Transverse colon (tissue), 4 donors: ENCODE measurements at regions not wholly inside any gene's neighbourhood (a gene's known extent, or its start where the extent isn't known, plus 50 kb on each side); places are given as distances from the start of the nearest gene placed in this dataset.

Experiments used
- DNase-seq: peaks from one replicate; pipeline ENCODE4 v3.0.0-alpha.2; 2019
- H3K27ac ChIP-seq, 4 donors: fragments of 200-600 bp; sonication (generic); 2 replicates each; pipeline ENCODE4 v1.5.1; 2016 to 2018; ENCODE audit warnings: inconsistent platforms in 4 of 4
- H3K27me3 ChIP-seq: fragments of 200-600 bp; sonication (generic); 2 replicates; pipeline ENCODE4 v1.5.1; 2017; ENCODE audit warnings: inconsistent platforms
- H3K36me3 ChIP-seq, 4 donors: fragments of 200-600 bp; sonication (generic); 2 replicates each; pipeline ENCODE4 v1.5.1; 2017 to 2019; ENCODE audit warnings: inconsistent platforms in 4 of 4
- H3K4me1 ChIP-seq, 4 donors: fragments of 200-600 bp; sonication (generic); 2 replicates each; pipeline ENCODE4 v1.5.1; 2017 to 2020; ENCODE audit warnings: inconsistent platforms in 4 of 4
- H3K4me3 ChIP-seq, 4 donors: fragments of 200-600 bp; sonication (generic); 1 replicate in 1 of 4; 2 replicates in 3 of 4; pipeline versions ENCODE4 v1.5.1 to v1.6.1; 2017 to 2019; ENCODE audit warnings: inconsistent platforms in 4 of 4
- H3K9me3 ChIP-seq, 2 donors: fragments of 200-600 bp; sonication (generic); 2 replicates each; pipeline ENCODE4 v1.5.1; 2017 to 2019; ENCODE audit warnings: inconsistent platforms in 2 of 2
- EP300 ChIP-seq: sonication (generic); formaldehyde crosslinking; IDR thresholded peaks from one replicate; pipeline ENCODE4 v1.6.1; 2017; ENCODE audit warnings: antibody characterized with exemption, low read depth
- POLR2A ChIP-seq: fragments of 450-650 bp; IDR thresholded peaks from one replicate; pipeline ENCODE4 v1.6.1; 2016; ENCODE audit warnings: antibody characterized with exemption, mild to moderate bottlenecking, moderate library complexity
- POLR2AphosphoS5 ChIP-seq, 3 donors: sonication (generic); formaldehyde crosslinking; IDR thresholded peaks; one replicate each; pipeline ENCODE4 v1.6.1; 2016; ENCODE audit warnings: antibody characterized with exemption in 3 of 3
- WGBS, 2 donors: methylation state at CpG; one replicate each; pipeline ENCODE4 v1.1.5; 2018; ENCODE audit warnings: low coverage in 1 of 2; 5-methylcytosine and 5-hydroxymethylcytosine counted together
- in situ Hi-C, 4 donors: fragments of 200-750 bp; cut with MboI; loops; one replicate each; pipeline versions ENCODE4 v1.15.0 to v1.15.1; 2017; ENCODE audit warnings: low sequenced_read_pairs in 3 of 4, low pct_ligation_motif_present in 1 of 4, low pct_unique_long_range_greater_than_20kb in 1 of 4
- intact Hi-C: fragments of 100-400 bp; cut with DNase I; formaldehyde crosslinking; loops from one replicate; pipeline ENCODE4 v1.15.1; 2023; ENCODE audit warnings: low total_unique reads
- TF ChIP-seq, protein P1 (sequence below), 5 experiments: fragments of 200-600 bp in 3 of 5; fragments of 450-650 bp in 2 of 5; sonication (generic) in 3 of 5; IDR thresholded peaks; 1 replicate in 2 of 5; 2 replicates in 3 of 5; pipeline ENCODE4 v1.5.1; 2016 to 2017; ENCODE audit warnings: antibody characterized with exemption in 5 of 5, inconsistent platforms in 3 of 5, mild to moderate bottlenecking in 2 of 5, moderate library complexity in 1 of 5

DNA sequence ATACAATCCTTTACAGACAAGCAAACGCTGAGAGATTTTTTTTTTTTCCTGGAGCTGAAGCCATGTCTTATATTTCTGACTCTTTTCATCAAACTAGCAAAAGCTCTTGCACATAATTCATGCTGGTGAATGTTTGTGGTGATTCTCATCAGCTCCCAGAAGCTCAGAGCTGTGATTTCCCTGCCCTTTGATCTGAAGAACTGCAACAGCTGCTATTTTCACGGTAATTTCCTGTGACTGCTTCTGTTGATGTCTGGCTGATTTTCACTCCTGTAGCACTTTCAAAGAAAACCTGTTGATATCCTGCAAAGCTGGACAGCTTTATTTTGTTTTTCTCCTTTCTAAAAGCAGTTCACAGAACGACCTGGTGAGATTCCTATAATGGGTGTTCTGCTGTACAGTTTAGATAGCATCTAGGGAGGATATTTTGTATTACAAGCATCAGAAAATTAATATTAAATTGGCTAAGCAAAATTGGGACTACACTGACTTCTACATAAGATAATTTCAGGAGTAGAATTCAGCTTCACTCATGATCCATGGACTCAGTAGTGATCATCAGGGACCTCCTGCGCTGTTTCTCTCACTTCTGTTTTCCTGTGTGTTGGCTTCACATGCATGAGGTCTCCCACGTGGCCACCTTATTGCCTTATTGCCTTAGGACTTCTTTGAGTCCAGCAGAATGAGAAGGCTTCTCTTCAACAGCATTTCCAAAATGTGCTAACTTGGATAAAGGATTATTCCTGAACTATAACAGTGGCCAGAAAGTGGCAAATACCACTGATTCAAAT lies 1111.6 kb upstream of the SORCS1 start:
- intact Hi-C loops (loop anchor here (5.0 kb wide), 1 partner anchor 1609 kb away; no protein-coding TSS in a partner anchor), in situ Hi-C loops (no loop called here)
- Histone ChIP-seq H3K36me3 (no peaks in the 10 kb centered on the region), H3K27me3 (no peaks in the 10 kb centered on the region), H3K4me3 (no peak overlapping the region), H3K9me3 (no peaks in the 10 kb centered on the region), H3K27ac (no peak overlapping the region), H3K4me1 (no peaks in the 10 kb centered on the region)
- WGBS, 2 donors = 37 to 61% methylated on average over 5 of the region's 5 CpGs
- no peak for TF ChIP-seq POLR2AphosphoS5 (IDR thresholded peaks at IDR 0.05)
- no peak for TF ChIP-seq POLR2A
- TF ChIP-seq, protein P1, sequence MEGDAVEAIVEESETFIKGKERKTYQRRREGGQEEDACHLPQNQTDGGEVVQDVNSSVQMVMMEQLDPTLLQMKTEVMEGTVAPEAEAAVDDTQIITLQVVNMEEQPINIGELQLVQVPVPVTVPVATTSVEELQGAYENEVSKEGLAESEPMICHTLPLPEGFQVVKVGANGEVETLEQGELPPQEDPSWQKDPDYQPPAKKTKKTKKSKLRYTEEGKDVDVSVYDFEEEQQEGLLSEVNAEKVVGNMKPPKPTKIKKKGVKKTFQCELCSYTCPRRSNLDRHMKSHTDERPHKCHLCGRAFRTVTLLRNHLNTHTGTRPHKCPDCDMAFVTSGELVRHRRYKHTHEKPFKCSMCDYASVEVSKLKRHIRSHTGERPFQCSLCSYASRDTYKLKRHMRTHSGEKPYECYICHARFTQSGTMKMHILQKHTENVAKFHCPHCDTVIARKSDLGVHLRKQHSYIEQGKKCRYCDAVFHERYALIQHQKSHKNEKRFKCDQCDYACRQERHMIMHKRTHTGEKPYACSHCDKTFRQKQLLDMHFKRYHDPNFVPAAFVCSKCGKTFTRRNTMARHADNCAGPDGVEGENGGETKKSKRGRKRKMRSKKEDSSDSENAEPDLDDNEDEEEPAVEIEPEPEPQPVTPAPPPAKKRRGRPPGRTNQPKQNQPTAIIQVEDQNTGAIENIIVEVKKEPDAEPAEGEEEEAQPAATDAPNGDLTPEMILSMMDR (IDR thresholded peaks at IDR 0.05) = no peak
- no peak for TF ChIP-seq EP300
- DNase-seq = no peak

DNA sequence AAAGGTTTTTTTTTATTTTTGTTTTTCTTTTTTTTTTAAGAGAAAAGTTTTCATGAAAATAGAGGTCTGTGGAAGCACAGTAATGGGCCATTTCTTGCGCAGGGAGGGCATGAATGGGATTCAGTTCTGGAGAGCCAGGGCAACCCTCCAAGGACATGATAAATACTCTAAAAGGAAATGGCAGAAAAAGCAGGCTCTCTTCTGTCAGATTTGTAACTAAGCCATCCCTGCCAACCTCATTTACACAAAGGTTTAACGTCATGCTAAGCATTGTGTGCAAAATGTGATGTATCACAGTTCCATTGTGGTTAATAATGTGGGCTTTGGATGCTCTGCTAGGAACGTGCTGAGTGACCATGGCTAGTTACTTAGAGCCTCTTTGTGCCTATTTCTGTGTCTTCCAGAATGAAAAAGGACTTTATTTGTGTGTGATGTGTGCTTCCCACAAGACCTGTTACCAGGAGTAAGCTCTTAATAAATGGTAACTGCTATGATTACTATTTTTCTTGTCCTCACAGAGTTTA lies 1095.9 kb upstream of the SORCS1 start:
- no peaks in the 10 kb centered on the region for H3K27me3 ChIP-seq
- in situ Hi-C loops = no loop called here
- DNase-seq = no peak
- H3K27ac ChIP-seq = no peak overlapping the region
- no peaks in the 10 kb centered on the region for H3K9me3 ChIP-seq
- H3K36me3 ChIP-seq = no peaks in the 10 kb centered on the region
- no peak overlapping the region for H3K4me3 ChIP-seq
- 70 to 86% methylated on average over 1 to 3 of the region's 3 CpGs for whole genome bisulfite sequencing, 2 donors
- intact Hi-C loops = no loop called here
- H3K4me1 ChIP-seq = no peaks in the 10 kb centered on the region
- TF ChIP-seq EP300 (no peak), POLR2AphosphoS5 (IDR thresholded peaks at IDR 0.05) (no peak), POLR2A (no peak)
- TF ChIP-seq, protein P1 (IDR thresholded peaks at IDR 0.05) = no peak

DNA sequence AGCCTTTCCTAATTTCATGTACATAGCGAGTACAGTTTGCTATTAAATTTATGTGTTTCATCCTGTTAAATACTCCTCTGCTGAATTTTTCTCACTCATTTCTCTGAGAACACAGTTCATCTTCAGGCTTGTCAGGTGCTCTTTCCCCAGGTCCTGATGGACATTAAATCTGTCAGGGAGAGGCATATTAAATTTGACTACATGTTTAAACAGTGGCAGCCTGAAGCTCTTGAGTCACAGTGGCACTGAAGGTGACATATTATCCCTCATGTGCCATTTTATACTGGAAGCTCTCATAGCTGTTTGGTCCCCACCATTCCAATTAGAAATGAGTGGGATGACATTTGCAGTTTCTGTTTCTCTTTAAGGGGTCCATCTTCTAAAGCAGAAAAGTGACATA lies 1089.6 kb upstream of the SORCS1 start:
- WGBS, 2 donors = 78 to 86% methylated on average over 1 of the region's 1 CpG
- no peak for DNase-seq
- intact Hi-C loops = loop anchor here (5.0 kb wide), 1 partner anchor 1213 kb away; no protein-coding TSS in a partner anchor
- TF ChIP-seq POLR2AphosphoS5 (IDR thresholded peaks at IDR 0.05) (no peak), POLR2A (no peak), EP300 (no peak)
- TF ChIP-seq, protein P1 (IDR thresholded peaks at IDR 0.05) = no peak
- Histone ChIP-seq H3K4me3 (no peak overlapping the region), H3K4me1 (no peaks in the 10 kb centered on the region), H3K27me3 (no peaks in the 10 kb centered on the region), H3K9me3 (no peaks in the 10 kb centered on the region), H3K36me3 (no peaks in the 10 kb centered on the region), H3K27ac (no peak overlapping the region)
- in situ Hi-C loops = no loop called here

DNA sequence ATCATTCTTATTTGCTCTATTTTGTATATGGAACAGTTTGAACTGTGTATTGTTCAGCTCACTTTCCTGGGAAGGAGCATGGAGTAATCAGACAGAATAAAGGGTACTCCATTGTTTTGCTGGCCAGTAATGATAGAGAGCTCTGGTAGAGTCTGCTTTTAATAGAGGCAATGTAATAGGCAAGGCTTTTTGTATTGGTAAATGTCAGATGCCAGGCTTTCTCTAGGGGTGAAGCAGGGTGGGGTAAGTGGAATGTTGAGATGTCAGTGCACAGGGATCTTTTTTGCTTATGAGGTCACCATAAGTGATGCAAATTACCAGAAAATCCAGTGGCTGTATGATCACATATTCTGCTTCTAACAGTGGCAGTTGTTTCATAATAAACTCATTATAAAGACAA lies 1088.3 kb upstream of the SORCS1 start:
- no peaks in the 10 kb centered on the region for H3K27me3 ChIP-seq
- no peak overlapping the region for H3K4me3 ChIP-seq
- H3K36me3 ChIP-seq = no peaks in the 10 kb centered on the region
- no peak overlapping the region for H3K27ac ChIP-seq
- no peak for TF ChIP-seq POLR2A
- TF ChIP-seq, protein P1 (IDR thresholded peaks at IDR 0.05) = no peak
- TF ChIP-seq EP300 = no peak
- no peak for TF ChIP-seq POLR2AphosphoS5 (IDR thresholded peaks at IDR 0.05)
- no peaks in the 10 kb centered on the region for H3K9me3 ChIP-seq
- in situ Hi-C loops = no loop called here
- H3K4me1 ChIP-seq = no peaks in the 10 kb centered on the region
- intact Hi-C loops = loop anchor here (5.0 kb wide), 1 partner anchor 1215 kb away; no protein-coding TSS in a partner anchor
- DNase-seq = no peak
